Loucy (cell line): ENCODE measurements at regions not wholly inside any gene's neighbourhood (a gene's known extent, or its start where the extent isn't known, plus 50 kb on each side); places are given as distances from the start of the nearest gene placed in this dataset.

ENCODE experiments used
- EZH2phosphoT487 ChIP-seq: fragments of 200-600 bp; IDR thresholded peaks from 2 replicates; pipeline ENCODE4 v1.6.1; 2018; ENCODE audit warnings: antibody characterized with exemption, mild to moderate bottlenecking, moderate library complexity, borderline replicate concordance
- TF ChIP-seq, protein P1 (sequence below): fragments of 200-600 bp; sonication (generic); conservative IDR thresholded peaks from 2 replicates; pipeline ENCODE4 v1.5.1; 2014; ENCODE audit warnings: mild to moderate bottlenecking, antibody characterized with exemption, low read length

DNA sequence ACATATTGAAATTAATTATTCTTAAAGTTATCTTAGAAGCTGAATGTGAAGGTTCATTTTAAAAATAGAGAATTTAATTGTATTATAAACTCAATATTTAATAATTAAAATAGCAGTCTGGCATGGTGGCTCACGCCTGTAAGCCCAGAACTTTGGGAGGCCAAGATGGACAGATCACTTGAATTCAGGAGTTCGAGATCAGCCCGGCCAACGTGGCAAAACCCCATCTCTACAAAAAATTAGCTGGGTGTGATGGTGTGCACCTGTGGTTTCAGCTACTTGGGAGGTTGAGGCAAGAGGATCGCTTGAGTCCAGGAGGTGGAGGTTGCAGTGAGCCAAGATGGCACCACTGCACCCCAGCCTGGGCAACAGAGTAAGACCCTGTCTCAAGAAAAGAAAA lies 659.9 kb upstream of the AGA start:
- TF ChIP-seq, protein P1, sequence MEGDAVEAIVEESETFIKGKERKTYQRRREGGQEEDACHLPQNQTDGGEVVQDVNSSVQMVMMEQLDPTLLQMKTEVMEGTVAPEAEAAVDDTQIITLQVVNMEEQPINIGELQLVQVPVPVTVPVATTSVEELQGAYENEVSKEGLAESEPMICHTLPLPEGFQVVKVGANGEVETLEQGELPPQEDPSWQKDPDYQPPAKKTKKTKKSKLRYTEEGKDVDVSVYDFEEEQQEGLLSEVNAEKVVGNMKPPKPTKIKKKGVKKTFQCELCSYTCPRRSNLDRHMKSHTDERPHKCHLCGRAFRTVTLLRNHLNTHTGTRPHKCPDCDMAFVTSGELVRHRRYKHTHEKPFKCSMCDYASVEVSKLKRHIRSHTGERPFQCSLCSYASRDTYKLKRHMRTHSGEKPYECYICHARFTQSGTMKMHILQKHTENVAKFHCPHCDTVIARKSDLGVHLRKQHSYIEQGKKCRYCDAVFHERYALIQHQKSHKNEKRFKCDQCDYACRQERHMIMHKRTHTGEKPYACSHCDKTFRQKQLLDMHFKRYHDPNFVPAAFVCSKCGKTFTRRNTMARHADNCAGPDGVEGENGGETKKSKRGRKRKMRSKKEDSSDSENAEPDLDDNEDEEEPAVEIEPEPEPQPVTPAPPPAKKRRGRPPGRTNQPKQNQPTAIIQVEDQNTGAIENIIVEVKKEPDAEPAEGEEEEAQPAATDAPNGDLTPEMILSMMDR: no peak
- no peak for TF ChIP-seq EZH2phosphoT487
